ENCODE measurements at regions not wholly inside any gene's neighbourhood (a gene's known extent, or its start where the extent isn't known, plus 50 kb on each side); places are given as distances from the start of the nearest gene placed in this dataset.

GRCh38 chr1:86259390-86259789 lies 102.8 kb upstream of the COL24A1 start:
- Histone ChIP-seq H3K27me3 (ENCODE audit: control insufficient read depth in 2 of 2, insufficient read depth in 2 of 2, low read length in 2 of 2) (no peaks in the 10 kb centered on the region), H3K36me3 (replicated peaks in 1 of 2; ENCODE audit: control insufficient read depth in 1 of 2, insufficient read depth in 2 of 2, low read length in 2 of 2) (no peaks in the 10 kb centered on the region), H3K79me2 (ENCODE audit: insufficient read depth, low read length) (no peaks in the 10 kb centered on the region), H3K9me3 (replicated peaks in 1 of 2; ENCODE audit: control insufficient read depth in 1 of 2, insufficient read depth in 1 of 2, low read length in 2 of 2) (no peaks in the 10 kb centered on the region), H3K27ac (ENCODE audit: low read depth in 1 of 2, low read length in 2 of 2) (no peak overlapping the region), H3K4me2 (replicated peaks; ENCODE audit: extremely low read depth, low read length, poor library complexity, severe bottlenecking) (no peak overlapping the region), H4K20me1 (ENCODE audit: insufficient read depth, low read length) (no peaks in the 10 kb centered on the region), H3K9ac (ENCODE audit: insufficient read depth, low read length, poor library complexity, severe bottlenecking) (no peak overlapping the region), H3K4me3 (replicated peaks in 1 of 3; ENCODE audit: low read depth in 2 of 3, low read length in 3 of 3) (no peak overlapping the region), H3K4me1 (ENCODE audit: control insufficient read depth in 1 of 2, insufficient read depth in 2 of 2, low read length in 2 of 2) (no peaks in the 10 kb centered on the region), H2AFZ (ENCODE audit: insufficient read depth, low read depth, low read length, poor library complexity, severe bottlenecking) (no peak overlapping the region)
- Mint-ChIP-seq H3K27ac (no peak overlapping the region), H3K4me1 (no peaks in the 10 kb centered on the region), H3K27me3 (ENCODE audit: low read depth in 3 of 3) (peaks cover 0 to 2% (median 0%) of the 10 kb centered on the region in 3 donors), H3K9me3 (peaks cover 0 to 3% (median 0%) of the 10 kb centered on the region in 7 donors), H3K36me3 (no peaks in the 10 kb centered on the region), H3K4me3 (no peak overlapping the region)
- no CpG with 5 or more reads among the region's 1 CpG for WGBS (ENCODE audit: insufficient coverage)
- no peak for DNase-seq
- intact Hi-C loops (cut with micrococcal nuclease) = no loop called here
- no peak for TF ChIP-seq CTCF (IDR thresholded peaks at IDR 0.05)

- H3K9me3 ChIP-seq (replicated peaks in 1 of 2; ENCODE audit: control insufficient read depth in 1 of 2, insufficient read depth in 1 of 2, low read length in 2 of 2) = no peaks in the 10 kb centered on the region
- H3K9ac ChIP-seq (ENCODE audit: insufficient read depth, low read length, poor library complexity, severe bottlenecking) = no peak overlapping the region
- no peak overlapping the region for H3K27ac ChIP-seq (ENCODE audit: low read depth in 1 of 2, low read length in 2 of 2)
- no peaks in the 10 kb centered on the region for H3K36me3 ChIP-seq (replicated peaks in 1 of 2; ENCODE audit: control insufficient read depth in 1 of 2, insufficient read depth in 2 of 2, low read length in 2 of 2)
- no peak overlapping the region for H3K27ac Mint-ChIP-seq
- H3K4me1 ChIP-seq (ENCODE audit: control insufficient read depth in 1 of 2, insufficient read depth in 2 of 2, low read length in 2 of 2) = no peaks in the 10 kb centered on the region
- no peaks in the 10 kb centered on the region for H3K4me1 Mint-ChIP-seq
- intact Hi-C loops (cut with micrococcal nuclease) = no loop called here
- no peak overlapping the region for H3K4me3 Mint-ChIP-seq
- no peaks in the 10 kb centered on the region for H3K79me2 ChIP-seq (ENCODE audit: insufficient read depth, low read length)
- H2AFZ ChIP-seq (ENCODE audit: insufficient read depth, low read depth, low read length, poor library complexity, severe bottlenecking) = no peak overlapping the region
- no peak for TF ChIP-seq CTCF (IDR thresholded peaks at IDR 0.05)
- H3K27me3 Mint-ChIP-seq (ENCODE audit: low read depth in 3 of 3) = peaks cover 0 to 2% (median 0%) of the 10 kb centered on the region in 3 donors
- no peaks in the 10 kb centered on the region for H3K27me3 ChIP-seq (ENCODE audit: control insufficient read depth in 2 of 2, insufficient read depth in 2 of 2, low read length in 2 of 2)
- H3K36me3 Mint-ChIP-seq = no peaks in the 10 kb centered on the region
- no peak for DNase-seq
- WGBS (ENCODE audit: insufficient coverage) = 100% methylated on average over 1 of the region's 1 CpG
- no peak overlapping the region for H3K4me3 ChIP-seq (replicated peaks in 1 of 3; ENCODE audit: low read depth in 2 of 3, low read length in 3 of 3)
- H3K4me2 ChIP-seq (replicated peaks; ENCODE audit: extremely low read depth, low read length, poor library complexity, severe bottlenecking) = no peak overlapping the region
- peaks cover 0 to 3% (median 0%) of the 10 kb centered on the region in 7 donors for H3K9me3 Mint-ChIP-seq
- no peaks in the 10 kb centered on the region for H4K20me1 ChIP-seq (ENCODE audit: insufficient read depth, low read length)
Observed at GRCh38 chr1:86258101-86258500, 101.5 kb upstream of the COL24A1 start.

All from CD14-positive monocyte (primary cell).